Loucy (cell line): ENCODE measurements at regions not wholly inside any gene's neighbourhood (a gene's known extent, or its start where the extent isn't known, plus 50 kb on each side); places are given as distances from the start of the nearest gene placed in this dataset.

Experiments used
- H2AFZ ChIP-seq: fragments of 200-600 bp; sonication (generic); 2 replicates; pipeline ENCODE4 v1.6.0; 2016; ENCODE audit warnings: antibody characterized with exemption, mild to moderate bottlenecking, low read length, moderate library complexity
- H3F3A ChIP-seq: fragments of 200-600 bp; 2 replicates; pipeline ENCODE4 v1.6.0; 2016; ENCODE audit warnings: antibody characterized with exemption, low read depth, mild to moderate bottlenecking
- H3K27me3 ChIP-seq: fragments of 200-600 bp; sonication (generic); 2 replicates; pipeline ENCODE4 v1.6.1; 2014; ENCODE audit warnings: low read length, mild to moderate bottlenecking; ENCODE audit not compliant: insufficient read depth, poor library complexity, severe bottlenecking
- H3K36me3 ChIP-seq: fragments of 200-600 bp; sonication (generic); 2 replicates; pipeline ENCODE4 v1.6.1; 2016; ENCODE audit warnings: low read length; ENCODE audit not compliant: insufficient read depth
- H3K4me1 ChIP-seq: fragments of 200-600 bp; sonication (generic); 2 replicates; pipeline ENCODE4 v1.5.1; 2014; ENCODE audit warnings: low read length, mild to moderate bottlenecking; ENCODE audit not compliant: insufficient read depth, poor library complexity, severe bottlenecking
- H3K4me2 ChIP-seq: fragments of 200-600 bp; sonication (generic); 2 replicates; pipeline ENCODE4 v1.6.0; 2014; ENCODE audit warnings: antibody characterized with exemption, low read length, low read depth, mild to moderate bottlenecking; ENCODE audit not compliant: poor library complexity, severe bottlenecking
- H3K4me3 ChIP-seq: fragments of 200-600 bp; sonication (generic); 2 replicates; pipeline ENCODE4 v1.5.1; 2014; ENCODE audit warnings: low read length, mild to moderate bottlenecking, mixed read lengths; ENCODE audit not compliant: poor library complexity, severe bottlenecking
- H3K79me2 ChIP-seq: fragments of 200-600 bp; sonication (generic); 2 replicates; pipeline ENCODE4 v1.6.1; 2014; ENCODE audit warnings: low read length; ENCODE audit not compliant: insufficient read depth
- H3K9ac ChIP-seq: fragments of 200-600 bp; sonication (generic); 2 replicates; pipeline ENCODE4 v1.6.0; 2014; ENCODE audit warnings: mild to moderate bottlenecking, low read depth, low read length, moderate library complexity; ENCODE audit not compliant: poor library complexity, severe bottlenecking
- H3K9me2 ChIP-seq: fragments of 200-600 bp; sonication (generic); replicated peaks from 2 replicates; pipeline ENCODE4 v1.6.1; 2016; ENCODE audit warnings: low read depth, low read length, mixed read lengths
- H3K9me3 ChIP-seq: fragments of 200-600 bp; sonication (generic); 2 replicates; pipeline ENCODE4 v1.6.1; 2014; ENCODE audit warnings: mild to moderate bottlenecking, antibody characterized with exemption, low read length, low read depth; ENCODE audit not compliant: insufficient read depth
- H4K20me1 ChIP-seq: fragments of 200-600 bp; sonication (generic); 2 replicates; pipeline ENCODE4 v1.6.0; 2014; ENCODE audit warnings: antibody characterized with exemption, low read length, mild to moderate bottlenecking; ENCODE audit not compliant: insufficient read depth, poor library complexity, severe bottlenecking
- CTCF ChIP-seq: fragments of 200-600 bp; sonication (generic); conservative IDR thresholded peaks from 2 replicates; pipeline ENCODE4 v1.5.1; 2014; ENCODE audit warnings: mild to moderate bottlenecking, antibody characterized with exemption, low read length
- EZH2phosphoT487 ChIP-seq: fragments of 200-600 bp; IDR thresholded peaks from 2 replicates; pipeline ENCODE4 v1.6.1; 2018; ENCODE audit warnings: antibody characterized with exemption, mild to moderate bottlenecking, moderate library complexity, borderline replicate concordance

- H3K27me3 ChIP-seq = no peaks in the 10 kb centered on the region
- no peak for TF ChIP-seq EZH2phosphoT487
- TF ChIP-seq CTCF = no peak
- H3K9ac ChIP-seq = no peak overlapping the region
- no peak overlapping the region for H2AFZ ChIP-seq
- no peaks in the 10 kb centered on the region for H3K4me1 ChIP-seq
- H3K4me3 ChIP-seq = no peak overlapping the region
- H3K4me2 ChIP-seq = no peak overlapping the region
- H4K20me1 ChIP-seq = no peaks in the 10 kb centered on the region
- H3F3A ChIP-seq = no peaks in the 10 kb centered on the region
- no peaks in the 10 kb centered on the region for H3K79me2 ChIP-seq
- H3K9me2 ChIP-seq = no peaks in the 10 kb centered on the region
- H3K36me3 ChIP-seq = no peaks in the 10 kb centered on the region
- H3K9me3 ChIP-seq = no peaks in the 10 kb centered on the region
Measured at GRCh38 chr5:72697622-72698021, 118.8 kb upstream of the TNPO1 start.

- Histone ChIP-seq H3K4me3 (no peak overlapping the region), H3K36me3 (no peaks in the 10 kb centered on the region), H3K9me2 (no peaks in the 10 kb centered on the region), H3K9me3 (no peaks in the 10 kb centered on the region), H3K79me2 (no peaks in the 10 kb centered on the region), H3F3A (no peaks in the 10 kb centered on the region), H2AFZ (no peak overlapping the region), H3K4me2 (no peak overlapping the region), H3K27me3 (no peaks in the 10 kb centered on the region), H3K4me1 (no peaks in the 10 kb centered on the region), H3K9ac (no peak overlapping the region), H4K20me1 (no peaks in the 10 kb centered on the region)
- TF ChIP-seq CTCF = no peak
- TF ChIP-seq EZH2phosphoT487 = no peak
Measured at GRCh38 chr5:72695659-72696058, 120.8 kb upstream of the TNPO1 start.

GRCh38 chr5:72694856-72695255 lies 121.6 kb upstream of the TNPO1 start:
- no peaks in the 10 kb centered on the region for H3K9me3 ChIP-seq
- H3K4me3 ChIP-seq = no peak overlapping the region
- no peaks in the 10 kb centered on the region for H3K79me2 ChIP-seq
- no peak overlapping the region for H2AFZ ChIP-seq
- no peaks in the 10 kb centered on the region for H3K36me3 ChIP-seq
- no peaks in the 10 kb centered on the region for H3K4me1 ChIP-seq
- no peak for TF ChIP-seq CTCF
- no peak for TF ChIP-seq EZH2phosphoT487
- H3K9me2 ChIP-seq = no peaks in the 10 kb centered on the region
- no peaks in the 10 kb centered on the region for H3K27me3 ChIP-seq
- no peak overlapping the region for H3K4me2 ChIP-seq
- no peaks in the 10 kb centered on the region for H4K20me1 ChIP-seq
- H3K9ac ChIP-seq = no peak overlapping the region
- no peaks in the 10 kb centered on the region for H3F3A ChIP-seq
